SK-N-SH treated with all-trans-retinoic acid at 6 μM for 48 hours (cell line): ENCODE measurements at regions not wholly inside any gene's neighbourhood (a gene's known extent, or its start where the extent isn't known, plus 50 kb on each side); places are given as distances from the start of the nearest gene placed in this dataset.

Experiments
- ARNTL ChIP-seq: fragments of 450-650 bp; formaldehyde crosslinking; IDR thresholded peaks from 2 replicates; pipeline ENCODE4 v1.5.0; 2020; ENCODE audit warnings: low read depth, mild to moderate bottlenecking, moderate library complexity, borderline replicate concordance
- BACH2 ChIP-seq: fragments of 250-450 bp; sonication (Bioruptor Pico); IDR thresholded peaks from 2 replicates; pipeline ENCODE4 v1.9.0; 2021; ENCODE audit warnings: mild to moderate bottlenecking, borderline replicate concordance
- CREB5 ChIP-seq: fragments of 250-450 bp; sonication (Bioruptor Pico); IDR thresholded peaks from 2 replicates; pipeline ENCODE4 v1.5.1; 2020; ENCODE audit warnings: low read depth, mild to moderate bottlenecking, moderate library complexity
- ISL1 ChIP-seq: fragments of 250-450 bp; sonication (Bioruptor Pico); IDR thresholded peaks from 2 replicates; pipeline ENCODE4 v2.1.2; 2022; ENCODE audit warnings: mild to moderate bottlenecking, moderate library complexity
- OSR1 ChIP-seq: fragments of 250-450 bp; sonication (Bioruptor Pico); IDR thresholded peaks from 2 replicates; pipeline ENCODE4 v1.8.0; 2022; ENCODE audit warnings: moderate library complexity, mild to moderate bottlenecking, inconsistent platforms
- PATZ1 ChIP-seq: fragments of 250-450 bp; sonication (Bioruptor Pico); IDR thresholded peaks from 2 replicates; pipeline ENCODE4 v1.8.0; 2020; ENCODE audit warnings: mild to moderate bottlenecking, moderate library complexity, borderline replicate concordance
- POU6F1 ChIP-seq: fragments of 250-450 bp; sonication (Bioruptor Pico); IDR thresholded peaks from 2 replicates; pipeline ENCODE4 v1.8.0; 2021; ENCODE audit warnings: low read depth, mild to moderate bottlenecking, moderate library complexity, borderline replicate concordance
- PPARA ChIP-seq: fragments of 250-450 bp; sonication (Bioruptor Pico); IDR thresholded peaks from 2 replicates; pipeline ENCODE4 v1.5.0; 2020; ENCODE audit warnings: mild to moderate bottlenecking, borderline replicate concordance
- RARB ChIP-seq: fragments of 250-450 bp; sonication (Bioruptor Pico); IDR thresholded peaks from 2 replicates; pipeline ENCODE4 v1.8.0; 2021; ENCODE audit warnings: mild to moderate bottlenecking, moderate library complexity
- SNAI2 ChIP-seq: fragments of 250-450 bp; sonication (Bioruptor Pico); IDR thresholded peaks from 2 replicates; pipeline ENCODE4 v1.5.0; 2020; ENCODE audit warnings: mild to moderate bottlenecking, moderate library complexity
- ZFP3 ChIP-seq: fragments of 250-450 bp; sonication (Bioruptor Pico); IDR thresholded peaks from 2 replicates; pipeline ENCODE4 v1.5.0; 2020; ENCODE audit warnings: mild to moderate bottlenecking, moderate library complexity
- ZFP30 ChIP-seq: fragments of 450-650 bp; formaldehyde crosslinking; IDR thresholded peaks from 2 replicates; pipeline ENCODE4 v1.5.0; 2022; ENCODE audit warnings: mild to moderate bottlenecking, moderate library complexity
- ZNF8 ChIP-seq: fragments of 450-650 bp; formaldehyde crosslinking; IDR thresholded peaks from 2 replicates; pipeline ENCODE4 v1.5.0; 2020; ENCODE audit warnings: mild to moderate bottlenecking, moderate library complexity

- TF ChIP-seq ARNTL (no peak), CREB5 (no peak), PATZ1 (CRISPR knock-in tag) (no peak), ISL1 (CRISPR knock-in tag) (no peak), ZFP3 (no peak), RARB (no peak), OSR1 (no peak), BACH2 (CRISPR knock-in tag) (no peak), PPARA (CRISPR knock-in tag) (no peak), POU6F1 (CRISPR knock-in tag) (no peak), SNAI2 (no peak), ZFP30 (CRISPR knock-in tag) (no peak), ZNF8 (CRISPR knock-in tag) (no peak)
Observed at GRCh38 chr21:23585419-23585818, 2021.9 kb downstream of the MRPL39 start.
